ENCODE measurements at regions not wholly inside any gene's neighbourhood (a gene's known extent, or its start where the extent isn't known, plus 50 kb on each side); places are given as distances from the start of the nearest gene placed in this dataset.

GRCh38 chr22:48750282-48750681 is 1077.4 kb downstream of the BRD1 start:
- TF ChIP-seq RCOR1 (IDR thresholded peaks at IDR 0.05; ENCODE audit: insufficient replicate concordance, low read length) (no peak), RFX5 (IDR thresholded peaks at IDR 0.05; ENCODE audit: low read depth, low read length) (no peak), MXI1 (IDR thresholded peaks at IDR 0.05; ENCODE audit: borderline replicate concordance, low read depth, low read length) (no peak), ELK1 (IDR thresholded peaks at IDR 0.05; ENCODE audit: borderline replicate concordance, low read depth, low read length) (no peak), POLR2A (IDR thresholded peaks at IDR 0.05; ENCODE audit: low read depth, low read length) (no peak), SMC3 (IDR thresholded peaks at IDR 0.05; ENCODE audit: low read depth, low read length) (no peak), CHD1 (IDR thresholded peaks at IDR 0.05; ENCODE audit: low read depth, low read length) (no peak), NFE2L2 (IDR thresholded peaks at IDR 0.05; ENCODE audit: low read depth, low read length) (no peak), MAFK (IDR thresholded peaks at IDR 0.05; ENCODE audit: low read depth, low read length) (no peak), BHLHE40 (IDR thresholded peaks at IDR 0.05; ENCODE audit: low read depth, low read length) (no peak), MAZ (IDR thresholded peaks at IDR 0.05; ENCODE audit: borderline replicate concordance, low read depth, low read length) (no peak), CEBPB (IDR thresholded peaks at IDR 0.05; ENCODE audit: low read depth, low read length) (no peak), FOS (IDR thresholded peaks at IDR 0.05; ENCODE audit: low read depth, low read length) (no peak), RAD21 (IDR thresholded peaks at IDR 0.05; ENCODE audit: low read length) (no peak)
- TF ChIP-seq, protein P1, sequence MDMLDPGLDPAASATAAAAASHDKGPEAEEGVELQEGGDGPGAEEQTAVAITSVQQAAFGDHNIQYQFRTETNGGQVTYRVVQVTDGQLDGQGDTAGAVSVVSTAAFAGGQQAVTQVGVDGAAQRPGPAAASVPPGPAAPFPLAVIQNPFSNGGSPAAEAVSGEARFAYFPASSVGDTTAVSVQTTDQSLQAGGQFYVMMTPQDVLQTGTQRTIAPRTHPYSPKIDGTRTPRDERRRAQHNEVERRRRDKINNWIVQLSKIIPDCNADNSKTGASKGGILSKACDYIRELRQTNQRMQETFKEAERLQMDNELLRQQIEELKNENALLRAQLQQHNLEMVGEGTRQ (IDR thresholded peaks at IDR 0.05; ENCODE audit: low read depth, low read length) = no peak
- TF ChIP-seq, protein P2, sequence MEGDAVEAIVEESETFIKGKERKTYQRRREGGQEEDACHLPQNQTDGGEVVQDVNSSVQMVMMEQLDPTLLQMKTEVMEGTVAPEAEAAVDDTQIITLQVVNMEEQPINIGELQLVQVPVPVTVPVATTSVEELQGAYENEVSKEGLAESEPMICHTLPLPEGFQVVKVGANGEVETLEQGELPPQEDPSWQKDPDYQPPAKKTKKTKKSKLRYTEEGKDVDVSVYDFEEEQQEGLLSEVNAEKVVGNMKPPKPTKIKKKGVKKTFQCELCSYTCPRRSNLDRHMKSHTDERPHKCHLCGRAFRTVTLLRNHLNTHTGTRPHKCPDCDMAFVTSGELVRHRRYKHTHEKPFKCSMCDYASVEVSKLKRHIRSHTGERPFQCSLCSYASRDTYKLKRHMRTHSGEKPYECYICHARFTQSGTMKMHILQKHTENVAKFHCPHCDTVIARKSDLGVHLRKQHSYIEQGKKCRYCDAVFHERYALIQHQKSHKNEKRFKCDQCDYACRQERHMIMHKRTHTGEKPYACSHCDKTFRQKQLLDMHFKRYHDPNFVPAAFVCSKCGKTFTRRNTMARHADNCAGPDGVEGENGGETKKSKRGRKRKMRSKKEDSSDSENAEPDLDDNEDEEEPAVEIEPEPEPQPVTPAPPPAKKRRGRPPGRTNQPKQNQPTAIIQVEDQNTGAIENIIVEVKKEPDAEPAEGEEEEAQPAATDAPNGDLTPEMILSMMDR (conservative IDR thresholded peaks at IDR 0.05; ENCODE audit: low read depth, low read length) = no peak
- POLR2A ChIA-PET (ENCODE audit: unreplicated experiment) = no interaction called here
- Histone ChIP-seq H2BK20ac (ENCODE audit: low read depth, low read length) (no peak overlapping the region), H2AK5ac (ENCODE audit: low read depth, low read length) (no peak overlapping the region), H3K9ac (ENCODE audit: low read depth, low read length) (no peak overlapping the region), H3K27ac (ENCODE audit: insufficient read depth, low read length) (no peak overlapping the region), H3K4me1 (ENCODE audit: control insufficient read depth, insufficient read depth, low read length) (no peaks in the 10 kb centered on the region), H3K79me1 (ENCODE audit: low read depth in 1 of 2, low read length in 2 of 2) (no peaks in the 10 kb centered on the region), H4K20me1 (ENCODE audit: insufficient read depth, low read length) (no peaks in the 10 kb centered on the region), H2BK120ac (ENCODE audit: low read depth, low read length) (no peak overlapping the region), H3K36me3 (ENCODE audit: control insufficient read depth, insufficient read depth, low read length) (no peaks in the 10 kb centered on the region), H3K27me3 (ENCODE audit: control insufficient read depth, insufficient read depth, low read length) (no peaks in the 10 kb centered on the region), H3K18ac (ENCODE audit: low read depth, low read length) (no peak overlapping the region), H3K4me3 (ENCODE audit: insufficient read depth, low read depth, low read length) (no peak overlapping the region), H3K9me3 (ENCODE audit: control insufficient read depth, insufficient read depth, low read length) (peaks cover 78% of the 10 kb centered on the region), H2BK5ac (ENCODE audit: low read depth, low read length, poor library complexity, severe bottlenecking) (no peak overlapping the region), H3K14ac (replicated peaks; ENCODE audit: low read depth, low read length) (no peak overlapping the region), H3K23ac (ENCODE audit: low read depth, low read length) (no peak overlapping the region), H2BK15ac (ENCODE audit: low read depth, low read length) (no peak overlapping the region), H3K4me2 (ENCODE audit: low read depth, low read length) (no peak overlapping the region), H4K8ac (ENCODE audit: low read depth in 2 of 2, low read length in 2 of 2) (no peak overlapping the region), H4K5ac (ENCODE audit: low read depth, low read length) (no peak overlapping the region), H3K4ac (ENCODE audit: low read depth, low read length) (no peak overlapping the region), H2AK9ac (replicated peaks; ENCODE audit: low read depth, low read length, poor library complexity) (no peak overlapping the region), H2AFZ (replicated peaks; ENCODE audit: low read length, poor library complexity) (no peak overlapping the region), H3K9me1 (ENCODE audit: insufficient read depth, low read length) (no peaks in the 10 kb centered on the region), H3K56ac (ENCODE audit: extremely low read depth, insufficient read depth, low read length) (no peak overlapping the region), H4K91ac (ENCODE audit: insufficient read depth, low read depth, low read length) (no peak overlapping the region)
- dilution Hi-C loops (cut with HindIII; ENCODE audit: low sequenced_read_pairs, unreplicated experiment) (no loop called here), intact Hi-C loops (cut with micrococcal nuclease) (no loop called here), in situ Hi-C loops (cut with MboI; ENCODE audit: low sequenced_read_pairs) (no loop called here)
- no TSS peak for BruUV-seq (replicated peaks)
- DNase-seq = no peak
- CTCF ChIA-PET = no interaction called here
- 94% methylated on average over 15 of the region's 27 CpGs; no CpG with 5 or more reads in 1 of the 2 experiments for WGBS, 2 experiments (ENCODE audit: extremely low coverage in 2 of 2, insufficient read length in 1 of 2)
- no peak for ATAC-seq (ENCODE audit: low read depth)

All from IMR-90 (cell line).